K562 (cell line): ENCODE measurements at regions not wholly inside any gene's neighbourhood (a gene's known extent, or its start where the extent isn't known, plus 50 kb on each side); places are given as distances from the start of the nearest gene placed in this dataset.

Experiments used
- CEBPZ ChIP-seq: fragments of 150-350 bp; IDR thresholded peaks from 2 replicates; pipeline ENCODE4 v1.6.1; 2014; ENCODE audit warnings: low read depth, mild to moderate bottlenecking, low read length, borderline replicate concordance
- ETV1 ChIP-seq: fragments of 450-650 bp; conservative IDR thresholded peaks from 2 replicates; pipeline ENCODE4 v1.6.1; 2016; ENCODE audit warnings: missing genetic modification characterization, control low read depth, low read depth, missing compliant biosample characterization
- HBP1 ChIP-seq: fragments of 450-650 bp; formaldehyde crosslinking; IDR thresholded peaks from 2 replicates; pipeline ENCODE4 v1.4.0; 2022; ENCODE audit warnings: missing genetic modification characterization
- NBN ChIP-seq: fragments of 450-650 bp; IDR thresholded peaks from 2 replicates; pipeline ENCODE4 v1.6.1; 2016; ENCODE audit warnings: low read depth, mild to moderate bottlenecking
- PHTF2 ChIP-seq: fragments of 250-450 bp; sonication (Bioruptor Pico); IDR thresholded peaks from 2 replicates; pipeline ENCODE4 v1.5.0; 2021; ENCODE audit warnings: mild to moderate bottlenecking
- POLR2A ChIP-seq: fragments of 450-650 bp; conservative IDR thresholded peaks from 2 replicates; pipeline ENCODE4 v1.6.1; 2016
- PTRF ChIP-seq: fragments of 450-650 bp; IDR thresholded peaks from 2 replicates; pipeline ENCODE4 v1.6.1; 2016; ENCODE audit warnings: mild to moderate bottlenecking, missing genetic modification characterization, missing compliant biosample characterization
- SFPQ ChIP-seq: fragments of 200-400 bp; formaldehyde crosslinking; IDR thresholded peaks from 2 replicates; pipeline ENCODE4 v1.6.1; 2017; ENCODE audit warnings: mild to moderate bottlenecking, low read depth, low read length, moderate library complexity
- SIRT6 ChIP-seq: IDR thresholded peaks from one replicate; pipeline ENCODE4 v1.6.1; 2012; ENCODE audit warnings: low read depth, mild to moderate bottlenecking, control low read depth, inconsistent platforms, low read length, moderate library complexity
- ZNF263 ChIP-seq: sonication (generic); formaldehyde crosslinking; IDR thresholded peaks from 2 replicates; pipeline ENCODE4 v1.8.0; 2022; ENCODE audit warnings: mild to moderate bottlenecking, missing genetic modification reagents, borderline replicate concordance
- ZNF318 ChIP-seq, 2 experiments: fragments of 450-650 bp; IDR thresholded peaks; 2 replicates each; pipeline ENCODE4 v1.6.1; 2016; ENCODE audit warnings: mild to moderate bottlenecking in 2 of 2, borderline replicate concordance in 1 of 2, low read depth in 1 of 2, moderate library complexity in 1 of 2
- TF ChIP-seq, protein P1 (sequence below): fragments of 450-650 bp; formaldehyde crosslinking; conservative IDR thresholded peaks from 2 replicates; pipeline ENCODE4 v1.4.0; 2022; ENCODE audit warnings: mild to moderate bottlenecking, missing genetic modification characterization

DNA sequence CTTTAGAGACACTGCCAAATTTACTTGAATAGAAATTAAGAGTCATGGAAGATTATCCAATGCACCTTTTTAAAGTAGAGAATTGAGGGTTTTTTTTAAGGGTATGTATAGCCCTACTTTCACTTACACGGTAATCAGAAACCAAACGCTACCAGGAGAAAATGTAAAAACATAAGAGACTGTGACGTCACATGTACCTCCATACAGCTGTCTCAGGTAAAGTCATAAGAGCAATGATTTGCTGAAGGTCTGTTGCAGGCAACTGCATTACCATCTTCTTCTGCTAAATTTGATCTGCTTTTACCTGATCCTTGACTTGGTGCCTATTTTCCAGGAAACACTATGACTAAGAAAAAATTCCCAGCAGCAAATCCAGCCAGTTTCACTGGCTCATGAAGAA, 478.5 kb upstream of the DDX18 start (continued):
- TF ChIP-seq ZNF318 (IDR thresholded peaks at IDR 0.05; ENCODE audit: borderline replicate concordance in 1 of 2, low read depth in 1 of 2) (no peak), CEBPZ (no peak), PTRF (no peak), SIRT6 (no peak), PHTF2 (no peak), HBP1 (no peak), ETV1 (tag) (no peak), ZNF263 (no peak), POLR2A (no peak), NBN (no peak), SFPQ (no peak)
- TF ChIP-seq, protein P1, sequence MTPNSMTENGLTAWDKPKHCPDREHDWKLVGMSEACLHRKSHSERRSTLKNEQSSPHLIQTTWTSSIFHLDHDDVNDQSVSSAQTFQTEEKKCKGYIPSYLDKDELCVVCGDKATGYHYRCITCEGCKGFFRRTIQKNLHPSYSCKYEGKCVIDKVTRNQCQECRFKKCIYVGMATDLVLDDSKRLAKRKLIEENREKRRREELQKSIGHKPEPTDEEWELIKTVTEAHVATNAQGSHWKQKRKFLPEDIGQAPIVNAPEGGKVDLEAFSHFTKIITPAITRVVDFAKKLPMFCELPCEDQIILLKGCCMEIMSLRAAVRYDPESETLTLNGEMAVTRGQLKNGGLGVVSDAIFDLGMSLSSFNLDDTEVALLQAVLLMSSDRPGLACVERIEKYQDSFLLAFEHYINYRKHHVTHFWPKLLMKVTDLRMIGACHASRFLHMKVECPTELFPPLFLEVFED (CRISPR knock-in tag): no peak
